ENCODE measurements at regions not wholly inside any gene's neighbourhood (a gene's known extent, or its start where the extent isn't known, plus 50 kb on each side); places are given as distances from the start of the nearest gene placed in this dataset.

- H3F3A ChIP-seq (replicated peaks; ENCODE audit: insufficient read depth): no peaks in the 10 kb centered on the region
- no peak overlapping the region for H2AFZ ChIP-seq (ENCODE audit: low read depth)
- H4K20me1 ChIP-seq (ENCODE audit: insufficient read depth): no peaks in the 10 kb centered on the region
- H3K27ac ChIP-seq (ENCODE audit: low read depth in 2 of 2, low read length in 1 of 2): no peak overlapping the region
- no peak for TF ChIP-seq SIN3A (IDR thresholded peaks at IDR 0.05; ENCODE audit: borderline replicate concordance, low read depth, low read length)
- TF ChIP-seq FOSL2 (IDR thresholded peaks at IDR 0.05; ENCODE audit: borderline replicate concordance, low read depth): no peak
- TF ChIP-seq, protein P1, sequence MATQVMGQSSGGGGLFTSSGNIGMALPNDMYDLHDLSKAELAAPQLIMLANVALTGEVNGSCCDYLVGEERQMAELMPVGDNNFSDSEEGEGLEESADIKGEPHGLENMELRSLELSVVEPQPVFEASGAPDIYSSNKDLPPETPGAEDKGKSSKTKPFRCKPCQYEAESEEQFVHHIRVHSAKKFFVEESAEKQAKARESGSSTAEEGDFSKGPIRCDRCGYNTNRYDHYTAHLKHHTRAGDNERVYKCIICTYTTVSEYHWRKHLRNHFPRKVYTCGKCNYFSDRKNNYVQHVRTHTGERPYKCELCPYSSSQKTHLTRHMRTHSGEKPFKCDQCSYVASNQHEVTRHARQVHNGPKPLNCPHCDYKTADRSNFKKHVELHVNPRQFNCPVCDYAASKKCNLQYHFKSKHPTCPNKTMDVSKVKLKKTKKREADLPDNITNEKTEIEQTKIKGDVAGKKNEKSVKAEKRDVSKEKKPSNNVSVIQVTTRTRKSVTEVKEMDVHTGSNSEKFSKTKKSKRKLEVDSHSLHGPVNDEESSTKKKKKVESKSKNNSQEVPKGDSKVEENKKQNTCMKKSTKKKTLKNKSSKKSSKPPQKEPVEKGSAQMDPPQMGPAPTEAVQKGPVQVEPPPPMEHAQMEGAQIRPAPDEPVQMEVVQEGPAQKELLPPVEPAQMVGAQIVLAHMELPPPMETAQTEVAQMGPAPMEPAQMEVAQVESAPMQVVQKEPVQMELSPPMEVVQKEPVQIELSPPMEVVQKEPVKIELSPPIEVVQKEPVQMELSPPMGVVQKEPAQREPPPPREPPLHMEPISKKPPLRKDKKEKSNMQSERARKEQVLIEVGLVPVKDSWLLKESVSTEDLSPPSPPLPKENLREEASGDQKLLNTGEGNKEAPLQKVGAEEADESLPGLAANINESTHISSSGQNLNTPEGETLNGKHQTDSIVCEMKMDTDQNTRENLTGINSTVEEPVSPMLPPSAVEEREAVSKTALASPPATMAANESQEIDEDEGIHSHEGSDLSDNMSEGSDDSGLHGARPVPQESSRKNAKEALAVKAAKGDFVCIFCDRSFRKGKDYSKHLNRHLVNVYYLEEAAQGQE (IDR thresholded peaks at IDR 0.05; ENCODE audit: low read depth, low read length): no peak
- no peak for TF ChIP-seq CHD2 (IDR thresholded peaks at IDR 0.05; ENCODE audit: low read length, partially characterized antibody)
- TF ChIP-seq EZH2phosphoT487 (IDR thresholded peaks at IDR 0.05; ENCODE audit: borderline replicate concordance, low read depth): no peak
- TF ChIP-seq MXI1 (IDR thresholded peaks at IDR 0.05; ENCODE audit: low read depth, low read length): no peak
- TF ChIP-seq USF2 (IDR thresholded peaks at IDR 0.05; ENCODE audit: borderline replicate concordance, low read depth, low read length): no peak
- no peak for TF ChIP-seq EP300 (IDR thresholded peaks at IDR 0.05; ENCODE audit: borderline replicate concordance in 1 of 2, low read depth in 1 of 2, low read length in 1 of 2)
- no peak for TF ChIP-seq FOXJ3 (CRISPR knock-in tag; IDR thresholded peaks at IDR 0.05)
- TF ChIP-seq RCOR1 (IDR thresholded peaks at IDR 0.05; ENCODE audit: low read length): no peak
- no peak for TF ChIP-seq RAD21 (IDR thresholded peaks at IDR 0.05; ENCODE audit: low read length)
- no peak for TF ChIP-seq RFX5 (IDR thresholded peaks at IDR 0.05; ENCODE audit: low read length)
- TF ChIP-seq NRF1 (IDR thresholded peaks at IDR 0.05; ENCODE audit: low read depth, low read length): no peak
- TF ChIP-seq POLR2AphosphoS5 (IDR thresholded peaks at IDR 0.05; ENCODE audit: low read depth, low read length): no peak
- TF ChIP-seq RXRA (IDR thresholded peaks at IDR 0.05; ENCODE audit: borderline replicate concordance, low read depth): no peak
- no peak for TF ChIP-seq JUND (IDR thresholded peaks at IDR 0.05)
- POLR2A ChIA-PET: no interaction called here
- no peaks in the 10 kb centered on the region for H3K36me3 ChIP-seq (replicated peaks in 1 of 2; ENCODE audit: control insufficient read depth in 1 of 2, insufficient read depth in 2 of 2, low read length in 1 of 2)
- no peaks in the 10 kb centered on the region for H3K9me2 ChIP-seq
- no peaks in the 10 kb centered on the region for H3K79me2 ChIP-seq (ENCODE audit: insufficient read depth)
- H3K4me2 ChIP-seq: no peak overlapping the region
- WGBS (ENCODE audit: low lambda C conversion rate): 4% methylated on average over 2 of the region's 2 CpGs
- no peak for DNase-seq
- H3K4me3 ChIP-seq (ENCODE audit: low read depth in 2 of 2, low read length in 1 of 2): no peak overlapping the region
- H3K9ac ChIP-seq: no peak overlapping the region
- CTCF ChIA-PET: no interaction called here
- no peaks in the 10 kb centered on the region for H3K27me3 ChIP-seq (ENCODE audit: insufficient read depth)
- no peaks in the 10 kb centered on the region for H3K9me3 ChIP-seq
- H3K4me1 ChIP-seq (ENCODE audit: control insufficient read depth in 1 of 2, insufficient read depth in 2 of 2, low read depth in 1 of 2, low read length in 1 of 2): no peaks in the 10 kb centered on the region
Measured at GRCh38 chr4:27145597-27145996, 285.0 kb downstream of the STIM2 start.

Measured in SK-N-SH (cell line).